NCI-H82 treated with DMSO at 0.1 percent for 48 hours (cell line): ENCODE measurements at regions not wholly inside any gene's neighbourhood (a gene's known extent, or its start where the extent isn't known, plus 50 kb on each side); places are given as distances from the start of the nearest gene placed in this dataset.
"Not testable (repeated sequence)": the region's sequence is repeated elsewhere in the genome, so short reads cannot be mapped to it uniquely, and the experiment has no call there.

ENCODE experiments used
- DNase-seq: peaks from one replicate; lab custom pipeline; 2025; ENCODE audit not compliant: unreplicated experiment; lab: John Stamatoyannopoulos, UW

DNA sequence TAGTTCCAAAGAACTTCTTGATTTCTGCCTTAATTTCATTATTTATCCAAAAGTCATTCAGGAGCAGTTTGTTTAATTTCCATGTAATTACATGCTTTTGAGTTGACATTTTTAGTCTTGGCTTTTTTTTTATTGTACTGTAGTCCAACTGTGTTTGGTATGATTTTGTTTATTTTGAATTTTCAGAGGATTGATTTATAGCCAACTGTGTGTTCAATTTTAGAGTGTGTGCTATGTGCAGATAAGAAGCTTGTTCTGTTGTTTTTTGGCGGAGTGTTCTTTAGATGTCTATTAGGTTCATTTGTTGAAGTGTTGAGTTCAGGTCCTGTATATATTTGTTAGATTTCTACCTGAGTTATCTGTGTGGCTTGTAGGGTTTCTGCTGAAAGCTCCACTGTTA, 533.6 kb downstream of the TRAM1L1 start:
- DNase-seq: no peak

DNA sequence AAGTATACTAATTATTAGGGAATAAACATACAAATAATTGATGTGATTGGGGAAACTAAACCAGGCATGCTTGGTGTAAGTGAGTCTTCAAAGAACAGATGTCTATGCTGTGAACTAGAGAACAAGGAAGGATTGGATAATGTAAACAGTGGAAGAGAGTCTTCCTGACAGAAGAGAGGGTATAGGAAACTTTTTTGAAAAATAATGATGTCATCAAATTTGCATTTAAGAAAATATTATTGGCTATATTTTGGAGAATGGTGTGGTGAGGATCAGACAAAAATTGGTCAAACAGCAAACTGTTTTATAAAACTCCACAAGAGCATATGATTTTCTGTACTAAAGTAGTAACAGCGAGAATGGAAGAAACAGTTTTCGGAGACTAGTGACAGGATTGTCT, 537.7 kb downstream of the TRAM1L1 start:
- DNase-seq: no peak

DNA sequence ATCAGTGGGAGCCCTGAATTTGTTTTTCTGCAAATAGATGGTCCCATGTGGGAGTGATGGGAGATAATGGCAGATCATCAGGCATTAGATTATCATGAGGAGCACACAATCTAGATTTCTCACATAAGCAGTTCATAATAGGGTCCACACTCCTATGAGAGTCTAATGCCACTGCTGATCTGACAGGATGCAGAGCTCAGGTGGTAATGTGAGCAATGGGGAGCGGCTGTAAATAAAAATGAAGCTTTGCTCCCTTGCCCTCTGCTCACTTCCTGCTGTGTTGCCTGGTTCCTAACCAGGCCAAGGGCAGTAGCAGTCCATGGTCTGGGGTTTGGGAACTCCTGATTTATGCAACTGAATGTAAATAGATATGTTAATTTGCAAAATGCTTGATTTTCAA, 538.6 kb downstream of the TRAM1L1 start:
- DNase-seq: no peak

DNA sequence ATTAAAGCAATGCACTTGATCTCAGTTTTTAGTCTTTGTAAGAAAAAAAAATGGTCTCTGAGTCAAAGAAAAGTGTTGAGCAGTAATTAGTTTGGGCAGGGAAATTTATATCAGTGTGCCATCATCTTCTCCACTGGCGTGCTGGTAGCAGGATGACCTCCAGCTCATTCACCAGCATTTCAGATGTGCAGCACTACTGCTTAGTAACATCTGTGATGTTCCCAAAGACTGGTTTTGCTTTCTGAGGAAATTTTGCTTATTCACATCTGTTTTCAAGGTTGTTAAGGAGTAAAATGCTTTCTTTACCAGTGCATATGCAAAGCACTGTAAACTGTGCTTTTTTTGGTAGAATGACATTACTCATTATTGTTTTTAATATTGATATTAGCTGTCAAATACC, 540.4 kb downstream of the TRAM1L1 start:
- no peak for DNase-seq

DNA sequence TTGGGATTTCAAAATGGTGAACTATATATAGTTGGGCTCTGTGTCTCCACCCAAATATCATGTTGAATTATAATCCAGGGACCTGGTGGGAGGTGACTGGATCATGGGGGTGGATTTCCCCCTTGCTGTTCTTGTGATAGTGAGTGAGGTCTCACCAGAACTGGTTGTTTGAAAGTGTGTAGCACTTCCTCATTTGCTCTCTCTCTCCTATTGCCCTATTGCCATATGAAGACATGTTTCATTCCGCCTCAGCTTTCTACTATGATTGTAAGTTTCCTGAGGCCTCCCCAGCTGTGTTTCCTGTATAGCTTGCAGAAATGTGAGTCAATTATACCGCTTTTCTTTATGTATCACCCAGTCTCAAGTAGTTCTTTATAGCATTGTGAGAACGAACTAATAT, 545.6 kb downstream of the TRAM1L1 start:
- no peak for DNase-seq

DNA sequence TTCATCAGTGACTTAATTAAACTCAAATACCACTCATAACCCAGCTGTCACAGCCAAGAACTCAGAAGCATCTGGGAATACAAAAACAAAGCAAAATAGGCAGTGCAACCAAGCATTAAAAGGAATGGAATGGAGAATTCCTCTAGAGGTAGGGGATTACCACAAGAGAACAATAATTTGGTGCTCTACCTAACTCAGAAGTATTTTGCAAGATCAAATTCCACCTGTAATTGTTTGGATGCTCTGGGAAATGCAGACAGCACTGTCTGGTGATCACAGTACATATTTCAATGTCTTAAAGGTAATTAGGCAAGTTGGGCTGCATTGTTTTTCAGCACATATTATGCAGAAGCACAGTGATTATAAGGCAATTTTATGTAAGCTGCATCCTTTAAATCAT, 547.5 kb downstream of the TRAM1L1 start:
- DNase-seq: no peak

DNA sequence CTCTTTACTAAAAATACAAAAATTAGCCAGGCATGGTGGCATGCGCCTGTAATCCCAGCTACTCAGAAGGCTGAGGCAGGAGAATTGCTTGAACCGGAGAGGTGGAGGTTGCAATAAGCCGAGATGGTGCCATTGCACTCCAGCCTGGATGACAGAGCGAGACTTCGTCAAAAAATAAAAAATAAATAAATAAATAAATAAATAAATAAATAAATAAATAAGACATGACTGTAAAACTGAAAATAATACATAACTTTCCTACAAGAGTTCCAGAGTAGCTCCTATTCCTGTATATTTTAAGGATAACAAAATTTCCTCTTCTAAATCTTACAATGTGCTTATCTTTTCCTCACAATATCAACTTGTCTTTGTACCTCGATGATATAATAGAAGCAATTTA, 549.4 kb downstream of the TRAM1L1 start:
- not testable (repeated sequence) for DNase-seq

DNA sequence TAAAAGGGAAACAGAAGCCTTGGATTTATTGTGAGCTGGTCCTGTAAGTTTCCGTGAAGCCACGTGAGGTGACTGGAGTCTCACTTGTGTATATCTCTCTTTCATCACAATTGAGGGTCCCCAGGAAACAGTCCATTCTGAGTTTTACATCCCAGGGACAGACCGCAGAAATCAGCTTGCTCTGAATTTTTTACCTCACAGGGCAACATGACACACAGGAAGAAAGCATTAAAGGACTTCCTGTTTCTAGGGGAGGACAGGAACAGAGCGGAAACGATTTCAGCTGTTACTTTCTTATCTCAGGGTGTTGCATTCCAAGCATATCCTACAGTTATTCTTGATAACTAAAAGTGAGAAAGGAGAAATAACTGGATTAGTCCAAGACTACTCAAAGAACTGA, 553.5 kb downstream of the TRAM1L1 start:
- no peak for DNase-seq

DNA sequence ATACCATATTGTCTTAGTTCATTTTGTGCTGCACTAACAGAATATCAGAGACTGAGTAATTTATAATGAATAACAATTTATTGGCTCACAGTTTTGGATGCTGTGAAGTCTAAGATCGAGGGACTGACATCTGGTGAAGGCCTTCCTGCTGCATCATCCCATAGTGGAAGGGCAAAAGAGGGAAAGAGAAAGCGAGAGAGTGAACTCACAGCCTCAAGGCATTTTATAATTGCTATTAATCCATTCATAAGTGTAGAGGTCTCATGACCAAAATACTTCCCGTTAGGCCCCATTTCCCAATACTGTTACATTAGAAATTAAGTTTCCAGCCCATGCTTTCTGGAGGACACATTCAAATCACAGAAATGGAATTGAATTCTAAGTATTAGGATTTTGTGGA, 554.4 kb downstream of the TRAM1L1 start:
- no peak for DNase-seq

DNA sequence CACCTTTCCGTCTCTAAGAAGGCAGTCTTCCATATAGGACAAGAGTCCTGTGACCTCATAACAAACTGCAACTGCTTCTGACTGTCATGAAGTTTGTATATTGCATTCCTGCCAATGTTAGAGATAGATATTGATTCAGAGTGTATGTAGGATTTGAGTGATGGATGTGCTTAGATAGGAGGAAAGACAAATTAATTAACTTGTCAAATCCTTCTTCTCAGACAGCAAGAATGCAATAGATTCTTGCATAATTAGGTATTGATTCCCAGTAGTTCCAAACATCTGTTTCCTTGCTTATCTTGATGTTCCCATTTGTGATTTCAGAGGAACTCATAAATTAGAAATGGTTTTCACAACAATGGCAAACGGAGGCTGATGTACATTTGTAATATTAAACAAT, 555.3 kb downstream of the TRAM1L1 start:
- DNase-seq: no peak

DNA sequence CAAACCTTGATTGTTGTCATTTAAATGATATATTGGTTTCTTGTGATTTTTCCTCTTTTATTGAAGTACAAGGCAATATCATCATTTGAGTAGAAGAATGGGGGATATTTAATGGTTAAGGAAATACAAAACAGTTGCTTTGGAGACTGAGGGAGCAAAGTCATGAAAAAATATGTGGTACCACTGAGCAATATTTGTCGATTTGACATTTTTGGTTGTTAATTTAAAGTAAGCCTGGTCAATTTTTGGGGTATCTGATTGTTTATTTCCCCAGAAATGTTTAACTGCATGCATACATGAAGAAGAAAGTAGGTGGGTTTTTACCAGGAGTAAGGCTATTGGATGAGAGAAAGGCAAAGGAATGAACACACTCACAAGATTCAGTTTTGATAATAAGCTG, 556.2 kb downstream of the TRAM1L1 start:
- DNase-seq: no peak

DNA sequence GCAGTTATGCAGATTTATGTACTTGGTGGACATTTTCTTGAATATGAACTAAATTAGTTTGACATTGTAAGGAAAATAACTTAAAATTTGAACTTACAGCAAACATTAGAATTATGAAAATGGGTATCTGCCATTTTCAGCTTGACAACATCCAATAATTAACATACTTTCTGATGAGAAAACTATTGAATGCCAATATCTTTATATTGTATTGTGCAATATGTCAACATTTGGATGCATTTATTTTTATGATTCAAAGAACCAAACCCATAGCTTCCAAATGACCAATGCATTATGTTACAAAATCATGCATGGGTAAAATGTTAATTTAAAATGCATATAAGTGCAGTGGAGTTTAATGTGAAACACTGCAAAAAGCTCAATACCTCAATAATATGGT, 562.5 kb downstream of the TRAM1L1 start:
- no peak for DNase-seq

DNA sequence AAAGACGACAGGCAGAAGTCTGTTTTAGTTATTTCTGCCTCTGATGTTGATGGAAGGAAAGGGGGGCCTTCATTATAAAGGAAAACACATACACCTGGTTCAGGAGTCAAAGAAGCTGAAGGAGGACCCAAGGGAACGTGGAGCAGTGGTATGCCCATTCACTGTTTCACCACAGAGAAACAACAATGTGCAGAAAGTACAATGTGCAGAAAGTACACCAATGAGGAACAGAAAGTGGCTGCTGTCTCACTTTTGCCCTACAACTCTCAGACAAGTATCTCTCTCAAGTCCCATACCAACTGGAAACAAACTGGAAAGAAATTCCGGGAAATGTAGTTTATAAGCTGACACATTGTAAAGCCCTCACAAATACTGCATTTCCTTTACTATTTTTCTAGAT, 564.5 kb downstream of the TRAM1L1 start:
- no peak for DNase-seq

DNA sequence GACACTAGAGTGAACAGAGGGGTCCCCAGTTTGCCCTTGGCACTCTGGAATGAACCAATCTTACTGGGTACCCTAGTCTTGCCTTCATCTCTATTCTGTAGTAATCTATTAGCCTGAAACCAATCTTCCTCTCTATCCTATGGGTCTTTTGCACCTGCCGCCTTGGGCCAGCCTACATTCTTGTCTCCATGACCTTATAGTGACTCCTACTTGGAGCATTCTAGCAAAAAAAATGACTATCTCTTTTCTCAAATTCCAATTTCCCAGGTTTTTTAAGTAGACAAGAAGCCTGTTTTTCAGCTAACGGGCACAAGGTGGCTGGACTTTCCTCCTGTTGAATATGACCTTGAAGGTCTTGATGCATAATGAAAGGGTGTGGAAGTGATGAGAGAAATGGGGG, 568.7 kb downstream of the TRAM1L1 start:
- no peak for DNase-seq

DNA sequence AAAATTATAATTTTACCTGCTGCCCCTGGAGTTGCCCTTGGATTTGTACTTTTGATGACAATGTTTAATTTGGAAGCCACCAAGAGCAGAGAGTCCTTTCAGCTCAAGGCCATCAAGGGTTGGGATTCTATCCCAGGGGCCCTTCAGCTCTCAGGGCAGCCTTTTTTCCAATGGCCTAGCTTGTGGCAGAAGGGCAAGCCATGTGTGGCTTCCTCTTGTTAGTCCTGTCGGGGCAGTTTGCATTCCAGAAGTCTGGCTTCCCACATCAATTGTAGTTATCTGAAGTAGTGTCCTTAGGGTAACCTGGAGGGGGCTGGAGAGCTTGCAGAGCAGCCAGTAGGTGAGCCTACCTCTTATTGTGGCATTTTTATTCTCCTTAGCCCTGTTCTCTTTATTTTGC, 569.4 kb downstream of the TRAM1L1 start:
- DNase-seq: no peak

DNA sequence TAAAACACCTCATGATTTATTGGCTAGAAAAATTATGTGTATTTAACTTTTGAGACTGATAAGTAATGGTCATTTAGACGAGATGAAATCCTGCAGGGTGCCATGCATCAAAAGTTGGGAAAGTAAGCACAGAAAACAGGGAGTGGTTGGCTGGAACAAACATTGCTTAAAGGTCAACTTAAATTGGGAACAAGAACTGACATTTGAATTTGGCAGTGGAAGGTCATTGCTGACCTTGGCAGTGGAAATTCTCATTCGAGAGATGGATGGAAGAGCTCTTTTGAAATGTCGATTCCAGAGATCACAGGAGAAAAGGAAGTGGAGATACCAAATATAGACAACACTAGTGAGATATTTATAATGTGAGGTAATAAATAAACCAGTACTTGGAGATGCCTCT, 572.8 kb downstream of the TRAM1L1 start:
- DNase-seq: no peak

DNA sequence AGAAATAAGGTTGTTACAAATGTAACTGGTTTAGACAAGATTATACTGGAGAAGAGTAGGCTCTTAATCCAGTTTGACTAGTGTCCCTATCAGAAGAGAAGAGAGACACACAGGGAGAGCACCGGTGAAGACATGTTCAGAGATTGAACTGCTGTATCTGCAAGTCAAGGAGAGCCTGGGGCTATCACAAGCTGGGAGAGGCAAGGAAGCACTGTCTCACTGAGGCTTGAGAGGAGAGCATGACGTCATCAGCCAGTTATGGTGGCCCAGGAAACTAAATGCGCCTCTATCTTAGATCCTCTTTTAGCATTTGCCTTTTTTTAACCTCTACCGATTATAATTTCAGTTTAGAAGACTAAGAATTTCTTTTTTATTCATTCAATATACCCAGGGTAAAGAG, 583.4 kb downstream of the TRAM1L1 start:
- DNase-seq: peak; percentile 9

DNA sequence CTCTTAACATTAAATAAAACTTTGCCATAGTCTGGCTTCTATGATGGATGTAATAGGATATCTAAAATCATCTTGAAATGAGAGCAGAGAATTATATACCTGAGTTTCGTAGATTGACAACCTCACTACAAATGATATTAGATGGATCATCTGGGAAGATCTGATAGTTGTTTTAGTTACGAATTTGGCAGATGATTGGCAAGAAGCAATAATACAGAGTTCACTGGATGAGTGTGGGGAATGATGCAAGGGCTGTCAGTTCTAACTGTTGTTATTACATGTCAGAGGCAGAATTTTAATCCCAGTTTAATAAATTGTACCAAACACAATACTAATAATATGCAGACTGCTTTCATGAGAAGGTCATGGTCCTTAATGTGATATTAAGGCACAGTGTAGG, 585.2 kb downstream of the TRAM1L1 start:
- no peak for DNase-seq

DNA sequence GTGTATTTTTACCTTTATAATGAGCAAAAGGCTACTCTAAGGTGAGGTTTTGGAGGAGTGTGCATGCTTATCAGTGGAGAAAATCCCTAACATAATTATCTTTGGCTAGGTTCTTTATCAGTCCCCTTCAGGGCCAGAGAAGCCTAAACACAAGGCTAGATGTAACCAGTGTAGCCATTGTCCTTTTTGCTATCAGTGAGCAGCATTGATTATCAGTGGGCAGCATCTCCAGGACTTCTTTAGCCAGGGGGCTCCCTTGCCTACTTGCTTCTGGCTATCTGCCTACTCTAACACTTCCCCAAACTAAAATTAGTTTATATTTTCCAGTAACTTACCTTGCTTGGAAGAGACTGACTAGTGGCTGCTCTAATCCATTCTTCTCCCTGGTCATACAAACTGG, 595.6 kb downstream of the TRAM1L1 start:
- DNase-seq: no peak

DNA sequence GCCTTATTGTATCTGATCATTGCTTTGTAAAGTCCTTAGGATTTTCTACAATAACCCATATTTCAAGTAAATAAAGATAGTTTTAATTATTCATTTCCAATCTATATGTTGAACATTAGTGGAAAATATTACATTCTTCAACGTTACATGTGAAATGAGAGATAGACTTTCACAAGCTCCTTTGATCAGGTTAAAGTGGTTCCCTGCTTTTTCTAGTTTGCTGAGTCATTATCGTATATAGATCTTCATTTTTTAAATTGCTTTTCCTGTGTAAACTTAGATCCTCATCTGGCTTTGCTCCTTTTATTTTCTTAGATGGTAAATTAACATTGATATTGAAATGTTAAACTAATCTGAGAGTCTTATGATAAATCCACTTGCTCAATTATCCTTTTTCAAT, 599.0 kb downstream of the TRAM1L1 start:
- no peak for DNase-seq

DNA sequence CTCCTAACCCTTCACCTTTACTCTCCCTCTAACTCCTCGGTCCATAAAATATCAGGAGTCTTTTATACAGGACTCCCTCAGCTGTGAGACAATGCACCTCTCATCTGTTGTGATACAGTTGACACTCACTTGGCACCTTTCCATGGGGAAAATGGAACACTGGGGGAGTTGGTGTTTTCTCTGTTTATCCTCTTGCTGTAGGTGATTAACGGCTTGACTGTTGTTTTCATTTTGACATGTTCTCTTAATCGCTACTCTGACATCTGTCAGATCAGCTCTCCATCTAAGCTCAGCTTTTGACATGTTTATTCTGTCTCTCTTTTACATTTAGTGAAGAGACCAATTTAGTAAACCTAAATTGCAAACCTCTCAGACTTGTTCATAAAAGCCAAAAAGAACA, 604.8 kb downstream of the TRAM1L1 start:
- peak; percentile 59 for DNase-seq

DNA sequence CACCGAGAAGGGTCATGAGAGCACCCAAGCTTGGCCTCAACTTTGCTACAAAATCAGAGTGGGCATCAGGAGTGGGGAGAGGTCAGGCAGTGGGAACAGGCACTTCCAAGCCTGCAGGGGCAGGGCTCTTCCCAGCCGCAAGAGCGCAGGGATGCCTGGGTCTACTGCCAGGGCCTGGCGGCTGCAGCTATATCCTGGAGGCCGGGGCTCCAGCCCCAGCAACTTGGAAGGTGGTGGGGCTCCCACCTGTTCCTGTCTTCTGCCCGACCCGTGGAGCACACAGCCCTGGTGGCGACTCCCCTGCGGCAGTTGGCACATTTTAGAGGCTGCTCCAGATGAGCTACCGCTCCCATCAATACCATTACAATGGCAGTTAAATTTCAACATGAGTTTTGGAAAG, 607.0 kb downstream of the TRAM1L1 start:
- no peak for DNase-seq

DNA sequence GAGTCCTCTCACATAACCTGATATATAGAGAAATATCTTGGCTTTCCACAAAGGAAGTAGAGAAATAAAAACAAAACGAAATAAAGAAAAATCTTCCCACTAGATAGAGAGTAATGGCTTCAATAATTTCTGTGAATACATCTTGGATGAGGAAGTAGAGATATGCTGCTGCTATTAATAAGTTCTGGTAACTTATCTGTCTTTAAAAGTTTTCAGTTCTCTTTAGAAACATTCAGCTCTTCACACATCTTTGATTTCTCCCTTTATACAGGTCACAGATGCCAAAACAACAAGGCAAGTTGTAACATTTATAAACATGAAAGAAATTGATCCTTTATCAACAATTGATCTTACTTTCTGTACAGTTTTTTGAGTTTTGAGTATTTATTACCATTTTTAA, 615.8 kb downstream of the TRAM1L1 start:
- no peak for DNase-seq

DNA sequence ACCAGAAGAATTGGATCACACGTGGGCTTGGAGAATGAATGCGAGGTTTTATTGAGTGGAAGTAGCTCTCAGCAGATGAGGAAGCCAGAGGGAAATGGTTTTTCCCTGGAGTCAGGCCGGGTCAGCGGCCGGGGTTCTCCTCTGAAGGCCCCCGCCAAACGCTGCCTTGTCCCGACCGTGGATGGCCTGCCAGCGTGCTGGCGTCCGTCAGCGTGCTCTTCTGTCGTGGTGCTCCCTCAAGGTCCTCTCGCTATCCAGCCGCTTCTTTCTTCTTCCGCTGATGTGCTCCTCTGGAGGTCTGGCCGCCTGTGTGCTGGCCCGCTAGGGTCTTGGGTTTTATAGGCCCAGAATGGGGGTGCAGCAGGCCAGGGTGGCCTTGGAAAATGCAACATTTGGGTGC, 632.2 kb downstream of the TRAM1L1 start:
- no peak for DNase-seq
